AG04450 (cell line): ENCODE measurements at regions not wholly inside any gene's neighbourhood (a gene's known extent, or its start where the extent isn't known, plus 50 kb on each side); places are given as distances from the start of the nearest gene placed in this dataset.

Source experiments
- CTCF ChIA-PET: fragments of 300-600, 350-600 bp; formaldehyde crosslinking; extraction: SDS; loops from one replicate; lab custom pipeline; 2022; ENCODE audit warnings: antibody characterized with exemption, inconsistent platforms; lab: Charles Lee
- POLR2A ChIA-PET: fragments of 350-600 bp; formaldehyde crosslinking; extraction: SDS; loops from one replicate; lab custom pipeline; 2021; ENCODE audit warnings: antibody characterized with exemption, inconsistent platforms; lab: Yijun Ruan, JAX
- DNase-seq: peaks from one replicate; pipeline ENCODE4 v3.0.0-alpha.2; 2011; ENCODE audit warnings: low read depth, low spot score
- H3K27ac ChIP-seq: one replicate; pipeline ENCODE4 v1.5.1; 2012; ENCODE audit warnings: low read depth, low read length, control low read depth
- H3K27me3 ChIP-seq: one replicate; pipeline ENCODE4 v1.6.0; 2012; ENCODE audit warnings: low read length; ENCODE audit not compliant: control insufficient read depth, insufficient read depth
- H3K4me3 ChIP-seq: 2 replicates; pipeline ENCODE4 v1.5.1; 2011; ENCODE audit warnings: mild to moderate bottlenecking, low read depth, low read length, control low read depth
- H3K9me3 ChIP-seq: 2 replicates; pipeline ENCODE4 v1.5.1; 2012; ENCODE audit warnings: low read length; ENCODE audit not compliant: control insufficient read depth, insufficient read depth
- TF ChIP-seq, protein P1 (sequence below): IDR thresholded peaks from 2 replicates; pipeline ENCODE4 v1.5.1; 2011; ENCODE audit warnings: low read depth, low read length, control low read depth, inconsistent platforms

DNA sequence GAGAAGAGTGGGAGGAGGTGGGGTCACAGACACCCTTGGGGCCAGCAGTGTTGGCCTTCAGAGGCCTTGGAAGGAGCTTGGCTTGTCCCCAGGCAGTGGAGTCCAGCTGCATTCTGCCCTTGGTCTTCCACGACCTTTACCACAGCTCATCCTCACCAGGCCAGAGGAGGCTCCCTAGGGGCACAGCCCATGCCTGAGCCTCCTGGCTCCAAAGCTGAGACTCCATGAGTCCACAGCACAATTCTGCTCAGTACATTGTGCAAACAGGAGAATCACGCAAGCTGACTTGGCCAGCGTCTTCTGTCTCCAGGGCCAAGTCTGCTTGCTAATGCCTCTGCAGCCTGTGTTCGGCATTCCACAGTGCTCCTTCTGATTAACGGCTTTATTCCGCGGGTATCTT lies 337.2 kb downstream of the SMOC2 start:
- Histone ChIP-seq H3K4me3 (no peak overlapping the region), H3K27ac (no peak overlapping the region), H3K27me3 (no peaks in the 10 kb centered on the region), H3K9me3 (peaks cover 37% of the 10 kb centered on the region)
- CTCF ChIA-PET, result no interaction called here
- POLR2A ChIA-PET, result no interaction called here
- TF ChIP-seq, protein P1, sequence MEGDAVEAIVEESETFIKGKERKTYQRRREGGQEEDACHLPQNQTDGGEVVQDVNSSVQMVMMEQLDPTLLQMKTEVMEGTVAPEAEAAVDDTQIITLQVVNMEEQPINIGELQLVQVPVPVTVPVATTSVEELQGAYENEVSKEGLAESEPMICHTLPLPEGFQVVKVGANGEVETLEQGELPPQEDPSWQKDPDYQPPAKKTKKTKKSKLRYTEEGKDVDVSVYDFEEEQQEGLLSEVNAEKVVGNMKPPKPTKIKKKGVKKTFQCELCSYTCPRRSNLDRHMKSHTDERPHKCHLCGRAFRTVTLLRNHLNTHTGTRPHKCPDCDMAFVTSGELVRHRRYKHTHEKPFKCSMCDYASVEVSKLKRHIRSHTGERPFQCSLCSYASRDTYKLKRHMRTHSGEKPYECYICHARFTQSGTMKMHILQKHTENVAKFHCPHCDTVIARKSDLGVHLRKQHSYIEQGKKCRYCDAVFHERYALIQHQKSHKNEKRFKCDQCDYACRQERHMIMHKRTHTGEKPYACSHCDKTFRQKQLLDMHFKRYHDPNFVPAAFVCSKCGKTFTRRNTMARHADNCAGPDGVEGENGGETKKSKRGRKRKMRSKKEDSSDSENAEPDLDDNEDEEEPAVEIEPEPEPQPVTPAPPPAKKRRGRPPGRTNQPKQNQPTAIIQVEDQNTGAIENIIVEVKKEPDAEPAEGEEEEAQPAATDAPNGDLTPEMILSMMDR, result no peak
- no peak for DNase-seq

DNA sequence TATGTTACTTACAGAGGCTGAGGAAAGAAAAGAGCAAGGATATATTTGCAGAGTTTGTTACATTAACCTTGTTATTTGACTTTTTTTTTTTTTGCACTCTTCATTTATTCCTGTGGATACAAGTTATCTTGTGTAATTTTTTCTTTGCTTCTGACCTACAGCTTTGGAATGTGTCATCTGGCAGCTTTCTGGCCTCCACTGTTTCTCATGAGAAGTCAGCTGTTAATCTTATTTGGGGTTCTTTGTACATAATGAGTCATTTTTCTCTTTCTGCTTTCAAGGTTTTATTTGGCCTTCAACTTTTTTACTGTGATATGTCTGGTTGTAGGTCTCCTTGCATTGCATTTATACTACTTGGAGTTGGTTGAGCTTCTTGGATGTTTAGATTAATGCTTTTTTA lies 333.4 kb downstream of the SMOC2 start:
- no peak for DNase-seq
- TF ChIP-seq, protein P1, result no peak
- POLR2A ChIA-PET, result no interaction called here
- Histone ChIP-seq H3K9me3 (peaks cover 23% of the 10 kb centered on the region), H3K27ac (no peak overlapping the region), H3K27me3 (no peaks in the 10 kb centered on the region), H3K4me3 (no peak overlapping the region)
- CTCF ChIA-PET, result no interaction called here

DNA sequence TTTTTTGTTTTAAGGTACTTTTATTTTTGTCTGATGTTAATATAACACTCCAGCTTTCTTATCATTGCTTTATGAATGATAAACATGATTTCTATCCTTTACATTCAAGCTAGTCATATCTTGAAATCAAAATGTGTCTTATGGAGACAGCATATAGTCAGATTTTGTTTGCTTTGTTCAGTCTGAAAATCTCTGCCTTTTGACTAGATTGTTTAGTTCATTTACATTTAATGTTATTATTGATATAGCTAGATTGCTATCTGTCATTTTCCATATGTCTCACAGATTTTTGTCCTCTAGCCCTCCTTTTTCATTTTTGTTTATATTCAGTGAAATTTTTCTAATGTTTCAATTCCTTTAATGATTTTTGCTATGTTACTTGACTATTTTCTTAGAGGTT lies 332.8 kb downstream of the SMOC2 start:
- TF ChIP-seq, protein P1, result no peak
- H3K4me3 ChIP-seq, result no peak overlapping the region
- CTCF ChIA-PET, result no interaction called here
- H3K27ac ChIP-seq, result no peak overlapping the region
- no peaks in the 10 kb centered on the region for H3K27me3 ChIP-seq
- POLR2A ChIA-PET, result no interaction called here
- no peak for DNase-seq
- peaks cover 25% of the 10 kb centered on the region for H3K9me3 ChIP-seq

DNA sequence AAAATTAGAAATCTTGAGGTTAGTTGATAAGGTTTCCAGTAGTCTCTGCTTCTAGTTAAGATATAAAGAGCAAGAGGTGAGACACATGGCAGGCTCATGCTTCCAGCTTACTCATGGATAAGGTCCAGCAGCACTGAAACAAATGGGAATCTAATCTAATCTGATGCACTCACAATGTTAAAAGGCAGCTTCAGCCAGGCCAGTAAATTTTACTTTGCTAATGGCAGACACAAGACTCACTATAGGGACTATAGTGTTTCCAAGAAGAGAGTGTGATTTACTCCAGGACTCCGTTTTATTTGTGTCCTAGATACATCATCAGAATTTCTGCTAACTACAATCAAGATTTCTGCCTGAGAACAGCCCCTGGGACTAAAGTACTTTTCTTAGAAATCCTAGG lies 324.8 kb downstream of the SMOC2 start:
- Histone ChIP-seq H3K27me3 (no peaks in the 10 kb centered on the region), H3K9me3 (peaks cover 36% of the 10 kb centered on the region), H3K27ac (no peak overlapping the region), H3K4me3 (no peak overlapping the region)
- ChIA-PET POLR2A (no interaction called here), CTCF (no interaction called here)
- TF ChIP-seq, protein P1, result no peak
- no peak for DNase-seq

DNA sequence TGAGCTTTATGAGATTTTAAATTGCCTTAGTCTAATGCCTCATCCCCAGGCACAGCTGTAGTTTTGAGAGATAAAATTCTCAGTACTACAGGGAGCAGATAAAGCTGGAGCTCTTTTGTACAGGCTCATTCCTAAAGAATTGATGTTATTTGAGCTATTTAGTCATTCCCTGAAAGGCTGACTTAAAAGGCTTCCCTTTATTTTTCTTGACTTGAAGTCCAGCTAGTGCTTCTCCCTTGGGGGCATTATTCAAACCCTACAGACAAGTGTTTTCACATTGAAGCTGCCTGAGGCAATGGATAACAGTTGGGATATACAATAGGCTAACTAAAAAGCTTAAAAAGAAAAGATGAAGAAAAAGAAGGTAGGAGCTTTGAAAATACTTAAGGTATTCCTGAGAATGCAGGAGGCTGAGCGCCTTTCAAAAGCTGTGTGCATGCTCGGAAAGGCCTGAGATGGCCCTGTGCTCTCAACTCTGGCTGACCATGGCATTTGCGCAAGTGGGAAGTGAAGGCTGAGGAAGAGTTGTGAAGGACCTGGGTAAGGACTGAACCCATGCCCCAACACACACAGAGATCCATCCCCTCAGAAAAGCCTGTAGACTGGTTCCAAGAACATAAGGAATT lies 315.1 kb downstream of the SMOC2 start:
- H3K9me3 ChIP-seq, result peaks cover 29% of the 10 kb centered on the region
- H3K27ac ChIP-seq, result no peak overlapping the region
- POLR2A ChIA-PET, result no interaction called here
- no peaks in the 10 kb centered on the region for H3K27me3 ChIP-seq
- no peak overlapping the region for H3K4me3 ChIP-seq
- CTCF ChIA-PET, result no interaction called here
- no peak for DNase-seq
- TF ChIP-seq, protein P1, result no peak
